ENCODE measurements at regions not wholly inside any gene's neighbourhood (a gene's known extent, or its start where the extent isn't known, plus 50 kb on each side); places are given as distances from the start of the nearest gene placed in this dataset.

GRCh38 chr1:195376190-195376589, 1232.0 kb downstream of the KCNT2 start:
- DNase-seq (ENCODE audit: low read depth), result no peak

- DNase-seq (ENCODE audit: low read depth), result no peak
These were observed 1234.4 kb downstream of the KCNT2 start for GRCh38 chr1:195373856-195374255.

- DNase-seq (ENCODE audit: low read depth), result no peak
These were observed 1263.1 kb downstream of the KCNT2 start for GRCh38 chr1:195345149-195345548.

GRCh38 chr1:195337646-195338045, 1270.6 kb downstream of the KCNT2 start:
- DNase-seq (ENCODE audit: low read depth), result no peak

- DNase-seq (ENCODE audit: low read depth), result no peak
These were observed 1271.4 kb downstream of the KCNT2 start for GRCh38 chr1:195336812-195337211.

- DNase-seq (ENCODE audit: low read depth), result no peak
These were observed 1272.7 kb downstream of the KCNT2 start for GRCh38 chr1:195335541-195335940.

GRCh38 chr1:195332102-195332501, 1276.1 kb downstream of the KCNT2 start:
- no peak for DNase-seq (ENCODE audit: low read depth)

GRCh38 chr1:195328681-195329080, 1279.6 kb downstream of the KCNT2 start:
- no peak for DNase-seq (ENCODE audit: low read depth)

GRCh38 chr1:195328102-195328501, 1280.1 kb downstream of the KCNT2 start:
- no peak for DNase-seq (ENCODE audit: low read depth)

GRCh38 chr1:195327361-195327760, 1280.9 kb downstream of the KCNT2 start:
- DNase-seq (ENCODE audit: low read depth), result no peak

GRCh38 chr1:195326325-195326724, 1281.9 kb downstream of the KCNT2 start:
- DNase-seq (ENCODE audit: low read depth), result no peak

GRCh38 chr1:195325181-195325580, 1283.1 kb downstream of the KCNT2 start:
- DNase-seq (ENCODE audit: low read depth), result no peak

GRCh38 chr1:195306281-195306680, 1302.0 kb downstream of the KCNT2 start:
- no peak for DNase-seq (ENCODE audit: low read depth)

GRCh38 chr1:195294911-195295310, 1313.3 kb downstream of the KCNT2 start:
- no peak for DNase-seq (ENCODE audit: low read depth)

- no peak for DNase-seq (ENCODE audit: low read depth)
These were observed 1329.6 kb downstream of the KCNT2 start for GRCh38 chr1:195278644-195279043.

- DNase-seq (ENCODE audit: low read depth), result no peak
These were observed 1332.5 kb downstream of the KCNT2 start for GRCh38 chr1:195275710-195276109.

- no peak for DNase-seq (ENCODE audit: low read depth)
These were observed 1356.3 kb downstream of the KCNT2 start for GRCh38 chr1:195251900-195252299.

- no peak for DNase-seq (ENCODE audit: low read depth)
These were observed 1364.7 kb downstream of the KCNT2 start for GRCh38 chr1:195243492-195243891.

GRCh38 chr1:195241066-195241465, 1367.2 kb downstream of the KCNT2 start:
- no peak for DNase-seq (ENCODE audit: low read depth)

- DNase-seq (ENCODE audit: low read depth), result no peak
These were observed 1369.9 kb downstream of the KCNT2 start for GRCh38 chr1:195238313-195238712.

- no peak for DNase-seq (ENCODE audit: low read depth)
These were observed 1371.0 kb downstream of the KCNT2 start for GRCh38 chr1:195236991-195237889.

GRCh38 chr1:195218428-195219212, 1389.6 kb downstream of the KCNT2 start:
- DNase-seq (ENCODE audit: low read depth), result no peak

GRCh38 chr1:195202241-195202640, 1406.0 kb downstream of the KCNT2 start:
- no peak for DNase-seq (ENCODE audit: low read depth)

Measured in stimulated activated CD8-positive, alpha-beta memory T cell treated with anti-CD3 and anti-CD28 coated beads, Interleukin-15, amount 100 ng/mL, for 1 hour (primary cell).